ENCODE measurements at regions not wholly inside any gene's neighbourhood (a gene's known extent, or its start where the extent isn't known, plus 50 kb on each side); places are given as distances from the start of the nearest gene placed in this dataset.
"Not testable (repeated sequence)": the region's sequence is repeated elsewhere in the genome, so short reads cannot be mapped to it uniquely, and the experiment has no call there.

GRCh38 chr4:81375745-81376144 is 96.0 kb downstream of the RASGEF1B start:
- DNase-seq, result no peak

GRCh38 chr4:81369886-81370285 is 101.8 kb downstream of the RASGEF1B start:
- no peak for DNase-seq

GRCh38 chr4:81366779-81367178 is 104.9 kb downstream of the RASGEF1B start:
- no peak for DNase-seq

GRCh38 chr4:81360737-81361136 is 111.0 kb downstream of the RASGEF1B start:
- DNase-seq, result no peak

GRCh38 chr4:81359207-81359606 is 112.5 kb downstream of the RASGEF1B start:
- DNase-seq, result no peak

- DNase-seq, result no peak
These were observed 113.6 kb downstream of the RASGEF1B start for GRCh38 chr4:81358154-81358553.

GRCh38 chr4:81356621-81357020 is 115.1 kb downstream of the RASGEF1B start:
- no peak for DNase-seq

- no peak for DNase-seq
These were observed 116.6 kb downstream of the RASGEF1B start for GRCh38 chr4:81355136-81355535.

- DNase-seq, result no peak
These were observed 117.8 kb downstream of the RASGEF1B start for GRCh38 chr4:81353861-81354260.

GRCh38 chr4:81352446-81352835 is 119.3 kb downstream of the RASGEF1B start:
- DNase-seq, result no peak

- peak; percentile 39 for DNase-seq
These were observed 119.9 kb downstream of the RASGEF1B start for GRCh38 chr4:81351654-81352445.

GRCh38 chr4:81350040-81350439 is 121.7 kb downstream of the RASGEF1B start:
- no peak for DNase-seq

- DNase-seq, result no peak
These were observed 123.0 kb downstream of the RASGEF1B start for GRCh38 chr4:81348778-81349094.

- DNase-seq, result no peak
These were observed 123.5 kb downstream of the RASGEF1B start for GRCh38 chr4:81348086-81348777.

- no peak for DNase-seq
These were observed 125.0 kb downstream of the RASGEF1B start for GRCh38 chr4:81346719-81347118.

GRCh38 chr4:81343536-81343935 is 128.2 kb downstream of the RASGEF1B start:
- no peak for DNase-seq

- no peak for DNase-seq
These were observed 128.0 kb upstream of the PRKG2 start for GRCh38 chr4:81343046-81343445.

GRCh38 chr4:81337211-81337610 is 122.2 kb upstream of the PRKG2 start:
- DNase-seq, result no peak

- DNase-seq, result no peak
These were observed 120.3 kb upstream of the PRKG2 start for GRCh38 chr4:81335122-81335912.

- DNase-seq, result no peak
These were observed 115.0 kb upstream of the PRKG2 start for GRCh38 chr4:81330018-81330417.

- DNase-seq, result no peak
These were observed 111.6 kb upstream of the PRKG2 start for GRCh38 chr4:81326581-81326980.

- not testable (repeated sequence) for DNase-seq
These were observed 109.6 kb upstream of the PRKG2 start for GRCh38 chr4:81324594-81324993.

- DNase-seq, result no peak
These were observed 104.6 kb upstream of the PRKG2 start for GRCh38 chr4:81319657-81320056.
